GM19025 (cell line): ENCODE measurements at regions not wholly inside any gene's neighbourhood (a gene's known extent, or its start where the extent isn't known, plus 50 kb on each side); places are given as distances from the start of the nearest gene placed in this dataset.
"Not testable (repeated sequence)": the region's sequence is repeated elsewhere in the genome, so short reads cannot be mapped to it uniquely, and the experiment has no call there.

Source experiments
- ATAC-seq: cut with Tn5 transposase; IDR thresholded peaks from one replicate; pipeline ENCODE4 v1.9.1; 2021; ENCODE audit warnings: mild to moderate bottlenecking, low read depth, moderate library complexity; ENCODE audit not compliant: unreplicated experiment

DNA sequence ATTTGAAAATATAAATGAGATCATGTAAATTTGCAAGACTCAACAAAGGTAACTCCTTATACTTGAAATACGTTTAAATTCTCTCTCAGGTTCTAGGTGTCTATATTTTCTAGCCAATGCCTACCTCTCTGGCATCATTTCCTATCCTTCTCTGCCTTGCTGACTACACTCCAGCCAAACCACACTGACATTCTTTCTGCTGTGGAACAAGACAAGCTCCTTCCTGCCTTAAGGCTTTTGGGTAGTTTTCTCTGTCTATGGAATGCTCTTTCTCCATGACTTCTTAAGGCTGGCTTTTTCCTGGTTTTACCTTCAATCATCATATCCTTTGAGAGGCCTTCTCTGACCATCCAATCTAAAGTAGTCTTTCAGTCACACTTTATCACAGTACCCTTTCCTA, 201.0 kb downstream of the SPRY1 start:
- no peak for ATAC-seq

DNA sequence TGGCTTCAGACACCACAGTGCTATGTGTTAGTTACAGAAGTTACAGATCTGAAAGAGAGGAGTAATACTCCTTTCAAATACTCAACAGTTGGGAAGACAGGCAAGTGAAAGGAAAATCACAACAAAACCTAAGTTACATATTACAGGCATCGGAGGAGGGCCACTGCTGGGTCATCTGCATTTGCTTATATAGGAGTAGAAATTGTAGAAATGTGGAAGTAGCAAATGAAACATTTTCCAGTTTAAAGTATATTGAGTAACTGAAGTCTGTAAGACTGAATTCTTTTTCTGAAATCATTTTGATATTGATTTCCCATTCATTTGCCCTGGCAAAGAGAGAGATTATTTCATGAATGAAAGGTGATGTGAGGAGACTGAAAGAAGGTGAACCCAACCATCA, 201.7 kb downstream of the SPRY1 start:
- no peak for ATAC-seq

DNA sequence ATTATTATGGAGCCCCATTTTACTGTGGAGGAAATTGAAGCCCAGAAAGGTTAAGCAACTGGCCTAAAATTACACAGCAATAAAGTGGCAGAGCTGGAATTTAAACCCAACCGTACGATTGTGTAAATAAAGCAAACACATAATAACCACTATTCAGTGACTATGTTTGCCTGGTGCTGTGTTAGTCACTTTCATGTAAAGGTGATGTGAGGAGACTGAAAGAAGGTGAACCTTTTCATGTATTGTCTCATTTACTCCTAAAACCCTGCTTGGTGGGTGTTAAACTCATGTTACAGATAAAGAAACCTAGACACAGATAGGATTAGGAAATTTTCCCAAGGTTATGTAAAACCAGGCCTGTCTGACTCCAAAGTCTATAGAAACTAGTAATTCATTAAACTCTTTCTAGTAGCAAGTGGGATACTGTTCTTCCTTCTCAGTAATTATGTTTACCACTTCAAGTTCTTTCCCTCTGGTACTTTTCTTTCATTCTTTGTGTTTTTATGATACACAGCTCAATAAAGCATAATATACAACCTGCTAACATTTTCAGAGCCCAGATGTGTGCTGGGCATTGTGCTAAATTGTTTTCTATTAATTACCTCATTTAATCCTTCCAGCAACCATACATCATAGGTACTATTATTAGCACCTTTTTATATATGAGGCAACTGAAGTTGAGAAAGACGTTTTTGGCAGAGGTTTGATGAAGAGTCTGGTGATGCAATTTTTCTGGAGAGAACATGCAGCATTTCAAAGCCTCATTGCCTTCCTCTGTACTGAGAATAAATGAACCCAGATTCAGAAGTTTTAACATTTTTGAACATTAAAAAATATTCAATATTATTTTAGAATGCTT, 202.7 kb downstream of the SPRY1 start:
- peak; percentile 1 for ATAC-seq

DNA sequence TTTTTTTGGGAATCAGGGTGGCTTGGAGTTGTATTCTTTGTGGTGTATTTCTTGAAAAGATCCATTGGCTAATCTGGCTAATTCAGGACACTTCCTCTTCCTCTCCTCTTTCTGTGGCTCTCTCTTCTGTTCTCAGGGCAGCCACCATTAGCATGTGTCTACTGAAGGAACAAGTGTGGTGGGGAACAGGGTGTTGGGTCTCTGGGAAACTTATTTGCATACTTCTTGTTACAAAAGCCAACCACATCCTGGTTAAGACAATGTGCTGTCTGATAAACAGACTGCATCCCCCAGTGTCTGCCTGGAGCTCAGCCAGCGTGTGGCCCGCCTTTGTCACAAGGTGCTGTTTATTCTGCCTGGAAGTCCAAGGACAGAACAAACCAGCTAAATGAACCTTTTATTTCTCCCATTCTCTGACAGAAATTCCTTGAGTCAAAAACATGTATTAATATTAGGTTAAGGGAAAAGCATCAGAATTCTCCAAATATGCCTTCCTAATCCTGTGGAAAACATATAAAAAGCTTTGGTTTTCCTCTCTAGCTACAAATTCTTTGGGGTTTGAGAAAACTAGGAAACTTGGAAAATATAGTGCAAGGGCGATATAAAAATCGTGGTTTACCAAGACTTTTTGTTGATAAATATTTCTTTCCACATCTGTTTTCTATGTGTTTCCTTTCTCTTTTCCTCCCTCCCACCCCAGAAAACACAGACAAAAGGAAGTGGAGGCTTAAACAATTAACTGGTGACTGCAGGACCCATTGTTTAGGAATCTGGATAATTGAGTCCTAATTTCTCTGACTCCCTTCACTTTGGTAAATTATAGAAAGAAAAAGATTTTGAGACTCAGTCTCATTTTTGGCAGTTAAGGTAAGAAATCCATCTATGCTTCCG, 203.6 kb downstream of the SPRY1 start:
- peak; percentile 99 for ATAC-seq

GRCh38 chr4:123600987-123601904, 204.7 kb downstream of the SPRY1 start:
- no peak for ATAC-seq

- ATAC-seq, result no peak
Measured at GRCh38 chr4:123602007-123602406, 205.4 kb downstream of the SPRY1 start.

DNA sequence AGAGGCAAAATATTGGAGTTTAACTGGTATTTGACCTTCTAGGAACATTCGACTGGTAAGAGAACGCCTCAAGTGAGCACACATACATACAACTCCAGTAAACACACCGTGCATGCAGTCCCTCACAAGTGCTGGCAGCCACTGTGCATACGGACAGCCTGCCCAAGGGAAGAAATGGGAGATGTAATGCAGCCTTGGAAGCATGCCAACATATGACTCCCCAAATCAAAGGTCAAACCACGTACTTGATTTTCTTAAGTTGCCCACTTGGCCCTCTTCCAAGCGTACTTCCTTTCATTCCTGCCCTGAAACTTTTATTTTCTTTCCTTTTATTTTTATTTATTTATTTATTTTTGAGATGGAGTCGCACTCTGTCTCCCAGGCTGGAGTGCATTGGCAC, 206.6 kb downstream of the SPRY1 start:
- ATAC-seq, result no peak

DNA sequence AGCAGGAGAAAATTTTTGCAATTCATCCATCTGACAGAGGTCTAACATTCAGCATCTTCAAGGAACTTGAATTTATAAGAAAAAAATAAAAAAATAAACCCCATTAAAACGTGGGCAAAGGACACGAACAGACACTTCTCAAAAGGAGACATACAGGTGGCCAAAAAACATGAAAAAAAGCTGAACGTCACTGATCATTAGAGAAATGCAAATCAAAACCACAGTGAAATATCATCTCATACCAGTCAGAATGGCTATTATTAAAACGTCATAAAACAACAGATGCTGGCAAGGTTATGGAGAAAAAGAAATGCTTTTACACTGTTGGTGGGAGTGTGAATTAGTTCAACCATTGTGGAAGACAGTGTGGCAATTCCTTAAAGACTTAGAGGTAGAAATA, 209.2 kb downstream of the SPRY1 start:
- ATAC-seq, result not testable (repeated sequence)

DNA sequence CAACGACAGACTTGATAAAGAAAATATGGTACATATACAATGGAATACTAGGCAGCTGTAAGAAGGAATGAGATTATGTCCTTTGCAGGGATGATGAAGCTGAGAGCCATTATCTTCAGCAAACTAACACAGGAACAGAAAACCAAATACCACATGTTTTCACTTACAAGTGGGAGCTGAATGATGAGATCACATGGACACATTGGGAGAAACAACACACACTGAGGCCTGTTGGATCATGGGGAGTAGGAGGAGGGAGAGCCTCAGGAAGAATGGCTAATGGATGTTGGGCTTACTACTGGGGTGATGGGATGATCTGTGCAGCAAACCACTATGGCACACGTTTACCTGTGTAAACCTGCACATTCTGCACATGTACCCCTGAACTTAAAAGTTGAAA, 209.7 kb downstream of the SPRY1 start:
- ATAC-seq, result no peak

DNA sequence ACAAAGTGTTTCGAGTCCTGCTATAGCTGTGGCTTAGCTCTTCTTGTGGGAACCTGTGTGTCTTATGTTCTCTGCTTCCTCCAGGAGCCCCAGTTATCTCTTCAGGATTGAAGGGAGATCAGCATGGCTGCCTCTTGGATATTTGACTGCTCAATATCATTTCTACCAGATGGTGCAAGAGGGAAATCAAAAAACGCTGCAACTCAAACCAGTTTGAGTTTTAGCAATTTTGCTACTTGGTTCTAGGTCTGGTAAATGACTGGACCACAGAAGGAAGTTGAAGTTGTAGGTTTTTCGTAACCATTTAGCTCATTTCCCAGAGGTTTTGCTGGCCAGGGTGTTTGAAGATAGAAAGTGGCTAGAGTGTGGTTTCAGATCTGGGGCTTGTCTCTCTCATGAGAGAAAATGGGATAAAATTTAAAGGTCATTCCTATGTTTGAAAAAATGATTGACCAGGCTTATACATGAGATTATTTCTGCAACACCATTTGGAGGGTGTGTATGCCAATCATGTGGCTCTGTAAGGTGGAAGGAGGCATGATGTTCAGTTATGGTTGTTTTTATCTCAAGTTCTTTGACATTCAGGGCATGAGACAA, 210.4 kb downstream of the SPRY1 start:
- peak; percentile 65 for ATAC-seq

GRCh38 chr4:123609829-123610228, 213.2 kb downstream of the SPRY1 start:
- ATAC-seq, result no peak

DNA sequence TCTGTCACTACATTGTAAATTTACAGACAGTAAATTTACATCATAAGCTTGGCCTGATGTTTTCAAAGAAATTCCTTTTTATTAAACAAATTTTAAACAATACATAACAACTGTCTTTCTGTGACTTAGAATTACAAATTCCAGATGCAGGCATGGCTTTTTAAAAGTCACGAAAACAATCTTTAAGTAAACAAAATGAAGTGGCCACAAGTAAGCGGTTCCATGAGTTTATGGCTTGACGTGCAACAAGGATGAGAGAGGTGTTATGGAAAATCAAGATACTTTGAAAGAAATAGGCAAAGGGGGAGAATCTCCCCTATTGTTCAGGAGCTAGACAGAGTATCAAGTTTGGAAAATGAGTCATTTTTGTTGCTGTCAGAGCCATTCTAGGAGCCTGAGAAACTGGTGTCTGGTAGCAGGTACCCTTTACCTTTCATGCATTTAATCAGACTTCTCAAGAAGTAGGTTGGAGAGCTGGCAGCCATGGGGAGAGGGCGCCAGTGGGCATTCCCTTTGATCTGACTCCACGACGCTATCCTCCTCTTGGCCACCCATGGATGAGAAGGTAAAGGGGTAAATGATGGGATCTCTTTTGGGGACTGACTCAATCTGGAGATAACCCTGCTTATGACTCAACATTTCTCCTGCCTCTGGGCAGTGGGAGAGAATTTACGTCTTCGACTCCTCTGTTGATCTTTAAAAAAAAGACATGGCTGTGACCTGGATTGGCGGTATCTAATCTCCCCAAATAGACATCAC, 217.2 kb downstream of the SPRY1 start:
- no peak for ATAC-seq

- no peak for ATAC-seq
Measured at GRCh38 chr4:123615901-123616300, 219.3 kb downstream of the SPRY1 start.

- no peak for ATAC-seq
Measured at GRCh38 chr4:123616951-123617461, 220.4 kb downstream of the SPRY1 start.

DNA sequence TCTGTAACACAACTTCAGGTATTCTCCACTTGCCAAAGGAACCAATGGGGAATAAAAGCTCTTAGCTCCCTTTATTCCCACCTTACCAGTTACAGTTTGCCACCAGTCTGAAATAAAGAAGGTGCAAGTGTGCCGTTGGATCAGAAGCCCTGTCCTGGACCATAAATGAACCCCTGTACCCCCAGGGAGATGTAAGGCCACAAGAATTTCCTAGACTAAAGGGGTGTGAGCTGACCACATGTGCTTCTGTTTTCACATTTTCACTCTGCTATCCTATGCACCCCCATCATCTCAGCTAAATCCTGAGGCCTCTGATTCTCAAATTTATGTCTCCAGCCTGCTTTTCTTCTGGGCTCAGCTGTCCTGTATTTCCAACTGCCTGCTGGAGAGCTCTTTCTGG, 221.2 kb downstream of the SPRY1 start:
- ATAC-seq, result no peak

DNA sequence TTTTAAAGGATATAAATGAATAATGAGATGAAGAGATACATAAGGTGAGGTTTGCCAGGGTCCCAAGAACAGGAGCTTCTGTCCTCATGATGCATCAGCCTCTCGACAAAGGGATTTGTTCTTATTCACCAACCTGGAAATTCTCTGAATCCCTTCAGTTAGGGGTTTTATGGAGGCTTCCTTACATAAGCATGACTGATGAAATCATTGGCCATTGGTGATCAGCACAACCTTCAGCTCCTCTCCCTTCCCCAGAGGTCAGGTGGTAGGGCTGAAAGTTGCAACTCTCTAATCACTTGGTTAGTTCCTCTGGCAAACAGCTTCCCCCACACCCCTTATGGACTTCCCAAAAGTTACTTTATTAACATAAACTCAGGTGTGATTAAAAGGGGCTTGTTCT, 222.0 kb downstream of the SPRY1 start:
- ATAC-seq, result no peak

DNA sequence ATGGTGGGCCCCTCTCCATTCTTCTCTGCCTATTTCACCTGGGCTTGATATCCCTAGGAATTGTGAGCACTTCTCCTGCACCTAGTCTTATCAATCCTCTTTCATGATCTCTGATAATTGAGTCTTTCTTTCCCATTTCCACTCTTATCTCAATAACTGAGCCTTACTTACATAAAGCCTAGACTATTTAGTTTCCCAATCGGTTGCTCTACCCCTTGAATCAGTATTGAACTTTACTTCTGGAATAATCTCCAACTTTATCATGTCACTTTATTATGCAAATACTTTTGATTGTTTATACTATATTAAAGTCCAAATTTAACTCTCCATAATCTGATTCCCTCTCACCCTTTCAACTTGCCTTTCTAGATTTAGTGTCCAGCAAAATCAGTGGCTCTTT, 222.7 kb downstream of the SPRY1 start:
- no peak for ATAC-seq

DNA sequence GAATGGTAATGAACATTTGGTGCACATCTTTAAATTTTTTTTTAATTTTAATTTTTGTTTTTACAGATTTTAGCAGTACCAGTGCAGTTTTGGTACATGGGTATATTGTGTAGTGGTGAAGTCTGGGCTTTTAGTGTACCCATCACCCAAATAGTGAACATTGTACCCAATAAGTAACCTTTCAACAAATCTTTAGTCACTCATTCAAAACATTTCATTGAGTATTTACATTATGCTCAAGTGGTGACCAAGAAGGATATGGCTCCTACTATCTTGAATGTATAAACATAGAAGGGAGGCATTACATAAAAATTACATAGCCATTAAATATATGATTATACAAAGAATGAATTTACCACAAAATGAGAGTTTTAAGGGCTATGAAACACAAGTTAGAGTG, 223.3 kb downstream of the SPRY1 start:
- ATAC-seq, result no peak

DNA sequence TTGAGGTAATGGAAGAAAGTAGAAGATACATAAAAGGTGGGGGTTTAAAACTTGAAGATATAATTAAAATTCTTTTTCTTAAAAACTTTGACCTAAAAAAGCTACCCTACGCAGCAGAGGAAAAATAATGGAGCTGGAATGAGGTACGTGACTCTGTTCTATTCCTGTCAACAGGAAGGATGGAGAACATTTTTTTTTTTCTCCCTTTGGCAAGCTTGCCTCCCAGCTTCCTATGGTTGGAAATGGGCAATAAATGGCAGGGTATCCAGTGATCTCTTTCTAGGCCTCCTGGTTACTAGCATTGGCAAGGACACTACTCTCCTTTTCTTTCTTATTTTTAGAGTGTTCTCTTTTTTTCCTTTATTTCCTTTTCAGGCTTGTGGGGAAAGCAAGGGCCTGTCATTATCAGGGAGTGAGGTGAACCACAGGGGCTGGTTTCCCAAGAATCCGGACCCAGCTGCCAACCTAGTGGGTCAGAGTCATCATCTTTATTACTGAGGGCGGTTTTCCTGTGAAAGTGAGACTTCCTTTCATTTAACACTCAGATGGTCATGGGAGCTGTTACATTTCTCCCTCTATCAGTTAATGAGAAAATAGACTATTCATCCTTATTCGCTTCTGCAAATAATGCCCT, 224.6 kb downstream of the SPRY1 start:
- ATAC-seq, result no peak
